ENCODE measurements at regions not wholly inside any gene's neighbourhood (a gene's known extent, or its start where the extent isn't known, plus 50 kb on each side); places are given as distances from the start of the nearest gene placed in this dataset.

DNA sequence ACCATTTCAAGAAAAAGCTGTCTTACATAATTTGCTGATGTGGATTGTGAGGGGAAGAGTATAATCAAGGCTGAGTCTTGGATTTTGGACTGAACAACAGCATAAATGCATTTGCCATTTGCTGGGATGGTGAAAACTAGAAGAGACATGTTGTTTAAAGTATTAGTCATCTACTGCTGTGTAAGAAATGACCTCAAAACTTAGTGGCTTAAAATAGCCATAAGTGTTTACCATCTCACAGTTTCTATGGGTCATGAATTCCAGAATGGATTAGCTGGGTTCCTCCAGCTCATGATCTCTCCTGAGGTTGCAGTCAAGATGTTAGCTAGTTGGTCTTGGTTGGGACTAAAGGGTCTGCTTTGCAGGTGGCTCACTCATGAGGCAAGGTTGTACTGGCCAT, 66.2 kb downstream of the SCN11A start:
- Histone ChIP-seq H3K36me3 (ENCODE audit: control insufficient read depth, insufficient read depth, low read length) (no peaks in the 10 kb centered on the region), H3K9me3 (ENCODE audit: control insufficient read depth, insufficient read depth, low read length) (no peaks in the 10 kb centered on the region; the same call in 1 of the 2 replicates), H3K27ac (ENCODE audit: low read length) (no peak overlapping the region), H3K4me1 (ENCODE audit: control insufficient read depth, insufficient read depth, low read length) (no peaks in the 10 kb centered on the region), H3K4me3 (ENCODE audit: low read length) (no peak overlapping the region), H3K27me3 (ENCODE audit: control insufficient read depth, insufficient read depth, low read length) (no peaks in the 10 kb centered on the region)
- DNase-seq (ENCODE audit: low read depth, low spot score): no peak

DNA sequence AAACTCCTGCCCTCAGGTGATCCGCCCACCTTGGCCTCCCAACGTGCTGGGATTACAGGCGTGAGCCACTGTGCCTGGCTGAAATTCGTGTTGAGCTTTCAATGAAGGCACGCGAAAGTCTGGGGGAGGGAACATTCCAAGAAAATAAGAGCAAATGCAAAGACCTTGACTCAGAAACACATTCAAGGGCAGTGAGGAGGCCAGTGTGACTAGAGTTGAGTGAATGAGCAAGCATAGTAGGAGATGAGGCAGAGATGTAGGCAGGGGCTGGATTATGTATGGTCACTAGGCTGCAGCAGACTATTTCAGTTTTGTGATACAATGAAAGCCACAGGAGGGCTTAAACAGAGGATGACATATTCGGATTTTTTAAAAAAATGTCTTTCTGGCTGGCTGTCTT, 67.0 kb downstream of the SCN11A start:
- Histone ChIP-seq H3K9me3 (ENCODE audit: control insufficient read depth, insufficient read depth, low read length) (no peaks in the 10 kb centered on the region; the same call in 1 of the 2 replicates), H3K4me3 (ENCODE audit: low read length) (no peak overlapping the region), H3K36me3 (ENCODE audit: control insufficient read depth, insufficient read depth, low read length) (no peaks in the 10 kb centered on the region), H3K27me3 (ENCODE audit: control insufficient read depth, insufficient read depth, low read length) (no peaks in the 10 kb centered on the region), H3K4me1 (ENCODE audit: control insufficient read depth, insufficient read depth, low read length) (no peaks in the 10 kb centered on the region), H3K27ac (ENCODE audit: low read length) (no peak overlapping the region)
- no CpG with 5 or more reads among the region's 7 CpGs for WGBS (ENCODE audit: insufficient coverage, insufficient read length)
- no peak for DNase-seq (ENCODE audit: low read depth, low spot score)

DNA sequence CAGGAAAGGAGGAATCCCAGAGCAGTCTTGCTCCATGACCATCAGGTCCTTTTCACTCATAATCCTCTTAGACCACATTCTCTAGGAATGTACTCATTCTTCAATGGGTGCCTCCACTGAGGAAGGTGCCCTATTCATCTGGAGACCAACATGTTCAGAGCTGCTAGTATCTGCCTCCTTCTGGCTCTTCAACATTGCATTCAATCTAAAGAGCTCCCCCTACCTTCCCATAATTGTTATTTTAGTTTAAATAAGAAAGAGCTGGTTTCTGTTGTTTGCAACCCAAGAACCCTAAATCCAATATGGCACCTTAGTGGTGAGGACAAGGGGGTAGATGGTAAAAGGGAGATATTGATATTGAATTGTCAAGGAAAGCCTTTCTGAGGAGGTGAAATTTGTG, 67.6 kb downstream of the SCN11A start:
- Histone ChIP-seq H3K4me1 (ENCODE audit: control insufficient read depth, insufficient read depth, low read length) (no peaks in the 10 kb centered on the region), H3K9me3 (ENCODE audit: control insufficient read depth, insufficient read depth, low read length) (no peaks in the 10 kb centered on the region; the same call in 1 of the 2 replicates), H3K27ac (ENCODE audit: low read length) (no peak overlapping the region), H3K27me3 (ENCODE audit: control insufficient read depth, insufficient read depth, low read length) (no peaks in the 10 kb centered on the region), H3K36me3 (ENCODE audit: control insufficient read depth, insufficient read depth, low read length) (no peaks in the 10 kb centered on the region), H3K4me3 (ENCODE audit: low read length) (no peak overlapping the region)
- no peak for DNase-seq (ENCODE audit: low read depth, low spot score)

DNA sequence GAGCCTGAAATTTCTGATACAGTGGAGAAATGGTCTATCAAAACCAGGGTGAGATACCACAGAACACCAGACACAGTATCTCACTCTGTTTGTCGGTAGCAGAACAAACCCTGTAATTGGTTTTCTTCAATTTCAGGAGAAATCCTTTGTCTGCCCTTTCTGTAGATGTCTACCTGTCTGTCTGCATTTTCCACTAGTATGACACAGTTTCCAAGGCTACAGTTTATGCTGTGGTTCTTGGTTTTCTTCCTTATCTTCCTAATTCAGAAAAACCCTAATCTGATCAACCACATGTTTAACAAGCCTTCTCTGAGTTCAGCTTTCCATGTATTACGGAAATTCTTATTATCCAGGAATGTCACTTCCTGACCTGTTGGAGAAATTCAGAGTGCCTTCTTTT, 70.8 kb downstream of the SCN11A start:
- Histone ChIP-seq H3K4me3 (ENCODE audit: low read length) (no peak overlapping the region), H3K27me3 (ENCODE audit: control insufficient read depth, insufficient read depth, low read length) (no peaks in the 10 kb centered on the region), H3K36me3 (ENCODE audit: control insufficient read depth, insufficient read depth, low read length) (no peaks in the 10 kb centered on the region), H3K4me1 (ENCODE audit: control insufficient read depth, insufficient read depth, low read length) (no peaks in the 10 kb centered on the region), H3K9me3 (ENCODE audit: control insufficient read depth, insufficient read depth, low read length) (no peaks in the 10 kb centered on the region; the same call in 1 of the 2 replicates), H3K27ac (ENCODE audit: low read length) (no peak overlapping the region)
- no CpG with 5 or more reads among the region's 2 CpGs for WGBS (ENCODE audit: insufficient coverage, insufficient read length)
- DNase-seq (ENCODE audit: low read depth, low spot score): no peak

DNA sequence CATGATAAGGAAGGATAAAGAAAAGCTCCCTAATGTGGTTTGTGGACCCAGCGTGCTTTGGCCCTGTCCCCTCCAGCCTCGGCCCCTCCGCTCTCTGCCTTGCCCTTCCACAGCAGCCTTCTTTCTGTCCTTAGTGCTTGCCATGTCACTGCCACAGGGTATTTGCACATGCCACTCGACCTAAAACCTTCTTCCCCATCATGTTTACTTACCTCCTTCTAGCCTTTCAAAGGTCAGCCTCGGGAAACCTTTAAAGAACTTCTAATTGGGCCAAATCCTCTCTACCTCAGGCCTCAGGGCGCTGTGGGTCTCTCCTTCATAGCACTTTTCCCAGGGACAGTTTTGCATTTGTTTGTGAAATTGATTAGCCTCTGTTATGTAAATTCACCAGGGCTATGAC, 73.0 kb downstream of the SCN11A start:
- no peak for DNase-seq (ENCODE audit: low read depth, low spot score)
- Histone ChIP-seq H3K27ac (ENCODE audit: low read length) (no peak overlapping the region), H3K4me1 (ENCODE audit: control insufficient read depth, insufficient read depth, low read length) (no peaks in the 10 kb centered on the region), H3K36me3 (ENCODE audit: control insufficient read depth, insufficient read depth, low read length) (no peaks in the 10 kb centered on the region), H3K27me3 (ENCODE audit: control insufficient read depth, insufficient read depth, low read length) (no peaks in the 10 kb centered on the region), H3K4me3 (ENCODE audit: low read length) (no peak overlapping the region), H3K9me3 (ENCODE audit: control insufficient read depth, insufficient read depth, low read length) (no peaks in the 10 kb centered on the region)
- no CpG with 5 or more reads among the region's 6 CpGs for WGBS (ENCODE audit: insufficient coverage, insufficient read length)

DNA sequence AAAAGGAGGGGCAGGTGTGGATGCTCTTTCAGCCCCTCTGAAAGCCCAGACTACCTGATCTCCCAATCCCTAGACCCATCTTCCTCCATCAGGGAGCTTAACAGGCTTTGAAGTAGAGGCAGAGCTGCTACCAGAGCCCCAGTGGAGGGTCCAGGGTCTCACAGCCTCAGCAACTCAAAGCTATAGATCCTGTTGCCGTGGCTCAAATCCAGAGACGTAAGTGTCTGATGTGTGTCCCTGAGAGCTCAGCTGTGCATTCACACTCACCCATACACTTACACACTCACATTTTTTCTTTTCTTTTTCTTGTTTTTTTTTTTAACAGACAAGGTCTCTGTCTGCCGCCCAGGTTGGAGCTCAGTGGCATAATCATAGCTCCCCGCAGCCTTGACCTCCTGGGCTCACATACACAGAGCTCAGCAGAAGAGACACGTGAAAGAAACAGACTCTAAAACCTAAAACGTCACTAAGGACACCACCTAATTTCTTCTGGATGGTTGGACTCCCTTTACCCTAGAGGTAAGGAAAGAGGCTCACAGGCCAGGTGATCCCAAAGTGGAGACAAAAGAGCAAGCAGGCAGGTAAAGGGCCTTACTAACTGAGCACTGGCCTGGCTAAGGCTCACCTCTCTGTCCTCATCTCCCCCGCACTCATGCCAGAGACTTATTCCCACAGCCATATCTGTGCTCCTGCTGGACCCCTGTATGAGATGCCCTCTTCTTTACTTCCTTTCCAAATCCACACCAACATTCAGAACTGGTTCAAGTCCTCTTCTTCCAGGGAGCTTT, 80.7 kb downstream of the SCN11A start:
- Histone ChIP-seq H3K27me3 (ENCODE audit: control insufficient read depth, insufficient read depth, low read length) (no peaks in the 10 kb centered on the region), H3K27ac (ENCODE audit: low read length) (no peak overlapping the region), H3K4me3 (ENCODE audit: low read length) (no peak overlapping the region), H3K9me3 (ENCODE audit: control insufficient read depth, insufficient read depth, low read length) (no peaks in the 10 kb centered on the region), H3K4me1 (ENCODE audit: control insufficient read depth, insufficient read depth, low read length) (no peaks in the 10 kb centered on the region), H3K36me3 (ENCODE audit: control insufficient read depth, insufficient read depth, low read length) (no peaks in the 10 kb centered on the region)
- WGBS (ENCODE audit: insufficient coverage, insufficient read length): no CpG with 5 or more reads among the region's 7 CpGs
- DNase-seq (ENCODE audit: low read depth, low spot score): no peak

DNA sequence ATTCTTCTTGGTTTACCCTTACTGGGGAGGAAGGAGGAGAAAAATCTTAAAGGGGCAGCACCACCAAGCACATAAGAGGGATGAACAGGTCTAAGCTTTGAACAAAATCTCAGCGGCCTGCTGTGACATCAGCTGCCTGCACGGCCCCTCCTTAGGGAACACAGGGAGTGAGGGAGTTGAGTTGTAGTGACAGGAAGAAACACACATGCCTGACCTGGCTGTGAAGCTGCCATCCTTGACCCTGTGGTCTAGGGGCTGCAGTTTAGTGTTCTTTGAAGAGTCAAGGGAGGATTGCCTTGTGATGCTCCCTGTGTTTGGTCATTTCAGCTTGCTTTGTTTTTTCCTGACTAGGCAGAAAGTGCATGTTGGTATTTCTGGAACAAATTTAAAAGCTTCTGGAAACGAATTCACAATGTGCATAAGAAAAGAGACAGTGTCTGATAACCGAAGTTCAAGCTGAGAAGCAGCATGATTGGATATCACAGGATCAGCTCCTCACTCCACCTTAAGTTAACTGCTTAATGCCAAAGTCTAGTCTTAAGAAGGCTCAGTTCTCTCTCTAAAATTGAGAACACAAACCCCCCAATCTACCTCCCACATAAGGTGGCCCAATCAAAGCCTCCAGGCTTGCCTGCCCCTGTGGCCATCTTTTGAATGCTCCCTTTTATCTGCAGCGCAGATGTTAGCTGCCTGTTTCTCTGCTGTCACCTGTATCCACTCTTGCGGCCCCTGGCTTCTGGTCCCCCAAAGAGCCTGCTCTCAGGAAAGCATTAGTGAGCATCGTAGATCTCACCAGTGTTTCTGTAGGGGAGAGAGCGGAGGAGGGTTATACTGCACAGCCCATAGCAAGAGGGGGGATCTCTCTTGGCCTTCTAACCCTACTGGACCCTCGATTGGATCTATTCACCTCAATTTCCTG, 82.2 kb downstream of the SCN11A start:
- H3K27me3 ChIP-seq (ENCODE audit: control insufficient read depth, insufficient read depth, low read length): no peaks in the 10 kb centered on the region
- no CpG with 5 or more reads among the region's 9 CpGs for WGBS (ENCODE audit: insufficient coverage, insufficient read length)
- no peak for DNase-seq (ENCODE audit: low read depth, low spot score)

DNA sequence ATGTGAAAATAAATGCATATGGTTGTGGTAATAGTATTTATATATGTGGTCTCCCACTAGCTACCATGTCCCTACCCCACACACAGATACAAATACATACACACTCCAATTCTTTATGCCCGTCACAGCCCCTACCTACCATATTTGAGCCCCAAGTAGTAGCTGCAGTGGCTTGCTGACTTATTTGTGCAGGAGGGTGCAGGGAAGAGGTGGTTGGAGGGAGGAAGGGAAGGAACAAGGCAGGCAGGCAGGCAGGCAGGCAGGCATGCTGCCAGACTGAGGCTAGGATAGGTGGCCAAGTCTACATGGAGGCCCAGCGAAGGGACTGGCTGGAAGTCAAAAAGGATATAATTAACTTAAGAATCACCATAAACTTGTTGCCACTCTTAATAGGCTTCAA, 82.9 kb downstream of the SCN11A start:
- H3K27ac ChIP-seq (ENCODE audit: low read length): no peak overlapping the region
- WGBS (ENCODE audit: insufficient coverage, insufficient read length): no CpG with 5 or more reads among the region's 2 CpGs
- no peaks in the 10 kb centered on the region for H3K4me1 ChIP-seq (ENCODE audit: control insufficient read depth, insufficient read depth, low read length)
- H3K4me3 ChIP-seq (ENCODE audit: low read length): no peak overlapping the region
- no peaks in the 10 kb centered on the region for H3K9me3 ChIP-seq (ENCODE audit: control insufficient read depth, insufficient read depth, low read length)
- DNase-seq (ENCODE audit: low read depth, low spot score): no peak
- no peaks in the 10 kb centered on the region for H3K36me3 ChIP-seq (ENCODE audit: control insufficient read depth, insufficient read depth, low read length)
- H3K27me3 ChIP-seq (ENCODE audit: control insufficient read depth, insufficient read depth, low read length): no peaks in the 10 kb centered on the region

More for the DNA sequence above, 82.2 kb downstream of the SCN11A start:
- Histone ChIP-seq H3K9me3 (ENCODE audit: control insufficient read depth, insufficient read depth, low read length) (no peaks in the 10 kb centered on the region), H3K36me3 (ENCODE audit: control insufficient read depth, insufficient read depth, low read length) (no peaks in the 10 kb centered on the region), H3K4me1 (ENCODE audit: control insufficient read depth, insufficient read depth, low read length) (no peaks in the 10 kb centered on the region), H3K27ac (ENCODE audit: low read length) (no peak overlapping the region), H3K4me3 (ENCODE audit: low read length) (no peak overlapping the region)

DNA sequence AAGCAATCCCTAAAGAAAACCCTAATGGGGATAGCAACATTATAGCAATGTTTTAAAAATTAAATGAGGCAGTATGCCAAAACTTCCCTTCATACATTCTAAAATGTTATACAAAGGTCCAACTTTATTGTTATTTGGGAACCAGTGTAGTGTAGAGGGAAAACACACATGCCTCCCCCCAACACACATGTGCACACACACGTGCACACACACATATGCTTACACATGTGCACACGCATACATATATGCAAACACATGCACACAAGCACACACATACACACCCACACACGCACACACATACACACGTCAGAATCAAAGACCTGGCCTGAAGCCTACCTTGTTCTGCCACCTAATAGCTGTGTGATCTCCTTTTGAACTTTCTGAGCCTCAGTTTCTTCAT, 83.3 kb downstream of the SCN11A start:
- no peak for DNase-seq (ENCODE audit: low read depth, low spot score)
- Histone ChIP-seq H3K4me1 (ENCODE audit: control insufficient read depth, insufficient read depth, low read length) (no peaks in the 10 kb centered on the region), H3K9me3 (ENCODE audit: control insufficient read depth, insufficient read depth, low read length) (no peaks in the 10 kb centered on the region), H3K27me3 (ENCODE audit: control insufficient read depth, insufficient read depth, low read length) (no peaks in the 10 kb centered on the region), H3K27ac (ENCODE audit: low read length) (no peak overlapping the region), H3K36me3 (ENCODE audit: control insufficient read depth, insufficient read depth, low read length) (no peaks in the 10 kb centered on the region), H3K4me3 (ENCODE audit: low read length) (no peak overlapping the region)
- WGBS (ENCODE audit: insufficient coverage, insufficient read length): no CpG with 5 or more reads among the region's 4 CpGs

DNA sequence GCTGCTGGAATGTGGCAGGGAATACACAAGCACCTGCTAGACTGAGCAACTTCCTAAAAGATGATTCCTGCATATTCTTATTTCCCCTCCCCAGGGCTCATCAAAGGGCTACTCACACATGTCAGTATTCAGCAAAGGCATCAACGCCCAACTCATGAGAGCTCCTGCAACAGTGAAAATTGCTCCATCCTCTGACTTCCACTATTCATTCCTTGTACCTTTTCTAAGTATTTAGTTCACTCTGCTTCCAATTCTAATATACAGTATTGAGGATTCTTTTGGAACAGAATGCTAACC, 84.1 kb downstream of the SCN11A start:
- no peaks in the 10 kb centered on the region for H3K27me3 ChIP-seq (ENCODE audit: control insufficient read depth, insufficient read depth, low read length)

More for the DNA sequence above, 84.1 kb downstream of the SCN11A start:
- no peaks in the 10 kb centered on the region for H3K36me3 ChIP-seq (ENCODE audit: control insufficient read depth, insufficient read depth, low read length)
- no CpG with 5 or more reads among the region's 1 CpG for WGBS (ENCODE audit: insufficient coverage, insufficient read length)
- no peak overlapping the region for H3K4me3 ChIP-seq (ENCODE audit: low read length)
- H3K9me3 ChIP-seq (ENCODE audit: control insufficient read depth, insufficient read depth, low read length): no peaks in the 10 kb centered on the region
- no peaks in the 10 kb centered on the region for H3K4me1 ChIP-seq (ENCODE audit: control insufficient read depth, insufficient read depth, low read length)
- H3K27ac ChIP-seq (ENCODE audit: low read length): no peak overlapping the region
- no peak for DNase-seq (ENCODE audit: low read depth, low spot score)

All from iPS DF 6.9 (cell line).